WTC11 (cell line): ENCODE measurements at regions not wholly inside any gene's neighbourhood (a gene's known extent, or its start where the extent isn't known, plus 50 kb on each side); places are given as distances from the start of the nearest gene placed in this dataset.

ENCODE experiments used
- ATAC-seq: fragments of 200-7000 bp; cut with Tn5 transposase; 2 replicates; pipeline ENCODE4 v1.10.0; 2021; ENCODE audit warnings: mild to moderate bottlenecking, moderate library complexity
- CTCF ChIA-PET: fragments of 300-600 bp; sonication (Branson Sonifier 250); formaldehyde crosslinking; loops from one replicate; lab custom pipeline; 2021; ENCODE audit warnings: antibody characterized with exemption; lab: Charles Lee
- POLR2A ChIA-PET: fragments of 350-600 bp; sonication (Branson Sonifier 250); formaldehyde crosslinking; loops from one replicate; lab custom pipeline; 2021; ENCODE audit warnings: antibody characterized with exemption; lab: Charles Lee
- DNase-seq: peaks from one replicate; pipeline ENCODE4 v3.0.0; 2021; ENCODE audit warnings: low spot score
- H3K27ac Mint-ChIP-seq: 2 replicates; pipeline ENCODE4 v1.8.0; 2021; ENCODE audit warnings: mixed read lengths
- H3K27me3 Mint-ChIP-seq: 2 replicates; pipeline ENCODE4 v1.8.0; 2021; ENCODE audit warnings: low read depth, mild to moderate bottlenecking, moderate library complexity, mixed read lengths
- H3K36me3 Mint-ChIP-seq: 2 replicates; pipeline ENCODE4 v1.8.0; 2021; ENCODE audit warnings: mixed read lengths
- H3K4me1 Mint-ChIP-seq: 2 replicates; pipeline ENCODE4 v1.8.0; 2022; ENCODE audit warnings: mixed read lengths
- H3K4me3 Mint-ChIP-seq: 2 replicates; pipeline ENCODE4 v1.8.0; 2021; ENCODE audit warnings: mild to moderate bottlenecking, moderate library complexity, mixed read lengths
- H3K9me3 Mint-ChIP-seq: 2 replicates; pipeline ENCODE4 v1.8.0; 2021; ENCODE audit warnings: mixed read lengths
- AFF4 ChIP-seq: sonication (generic); formaldehyde crosslinking; IDR thresholded peaks from 2 replicates; pipeline ENCODE4 v1.8.1; 2023; ENCODE audit warnings: mild to moderate bottlenecking, missing genetic modification reagents, borderline replicate concordance
- ARID4B ChIP-seq: sonication (generic); formaldehyde crosslinking; IDR thresholded peaks from 2 replicates; pipeline ENCODE4 v1.8.0; 2023; ENCODE audit warnings: missing genetic modification reagents, mild to moderate bottlenecking, borderline replicate concordance
- CDX4 ChIP-seq: fragments of 250-450 bp; sonication (Bioruptor Pico); IDR thresholded peaks from 2 replicates; pipeline ENCODE4 v1.9.0; 2021; ENCODE audit warnings: moderate library complexity, mild to moderate bottlenecking, inconsistent platforms, borderline replicate concordance
- CREB1 ChIP-seq: sonication (generic); formaldehyde crosslinking; IDR thresholded peaks from 2 replicates; pipeline ENCODE4 v1.8.0; 2023; ENCODE audit warnings: mild to moderate bottlenecking, missing genetic modification reagents
- E2F5 ChIP-seq: sonication (generic); formaldehyde crosslinking; IDR thresholded peaks from 2 replicates; pipeline ENCODE4 v1.8.1; 2022; ENCODE audit warnings: mild to moderate bottlenecking, moderate library complexity, missing genetic modification reagents
- ETV6 ChIP-seq: sonication (generic); formaldehyde crosslinking; IDR thresholded peaks from 2 replicates; pipeline ENCODE4 v1.8.1; 2022; ENCODE audit warnings: mild to moderate bottlenecking, missing genetic modification reagents
- GABPB1 ChIP-seq: sonication (generic); formaldehyde crosslinking; IDR thresholded peaks from 2 replicates; pipeline ENCODE4 v1.8.1; 2023; ENCODE audit warnings: mild to moderate bottlenecking, missing genetic modification reagents
- GTF2I ChIP-seq: fragments of 250-450 bp; sonication (Bioruptor Pico); conservative IDR thresholded peaks from 2 replicates; pipeline ENCODE4 v1.4.0; 2021; ENCODE audit warnings: mild to moderate bottlenecking
- IRF2 ChIP-seq: sonication (generic); formaldehyde crosslinking; IDR thresholded peaks from 2 replicates; pipeline ENCODE4 v1.8.0; 2022; ENCODE audit warnings: low read depth, missing genetic modification reagents, borderline replicate concordance
- KAT7 ChIP-seq: sonication (generic); formaldehyde crosslinking; IDR thresholded peaks from 2 replicates; pipeline ENCODE4 v1.8.1; 2023; ENCODE audit warnings: missing genetic modification reagents, mild to moderate bottlenecking, borderline replicate concordance
- NR3C1 ChIP-seq: sonication (generic); formaldehyde crosslinking; conservative IDR thresholded peaks from 2 replicates; pipeline ENCODE4 v1.8.1; 2023; ENCODE audit warnings: low read depth, mild to moderate bottlenecking, missing genetic modification reagents
- PRRX2 ChIP-seq: fragments of 250-450 bp; sonication (Bioruptor Pico); IDR thresholded peaks from 2 replicates; pipeline ENCODE4 v1.8.0; 2021; ENCODE audit warnings: mild to moderate bottlenecking
- RELA ChIP-seq: sonication (generic); formaldehyde crosslinking; IDR thresholded peaks from 2 replicates; pipeline ENCODE4 v1.8.1; 2022; ENCODE audit warnings: missing genetic modification reagents, mild to moderate bottlenecking, borderline replicate concordance
- RORB ChIP-seq: fragments of 250-450 bp; sonication (Bioruptor Pico); IDR thresholded peaks from 2 replicates; pipeline ENCODE4 v1.9.0; 2021; ENCODE audit warnings: mild to moderate bottlenecking
- SMAD4 ChIP-seq: sonication (generic); formaldehyde crosslinking; IDR thresholded peaks from 2 replicates; pipeline ENCODE4 v1.8.0; 2022; ENCODE audit warnings: mild to moderate bottlenecking, missing genetic modification reagents
- USF2 ChIP-seq: sonication (generic); formaldehyde crosslinking; IDR thresholded peaks from 2 replicates; pipeline ENCODE4 v1.8.1; 2023; ENCODE audit warnings: mild to moderate bottlenecking, missing genetic modification reagents, moderate library complexity
- ZNF232 ChIP-seq: sonication (generic); formaldehyde crosslinking; IDR thresholded peaks from 2 replicates; pipeline ENCODE4 v1.8.0; 2022; ENCODE audit warnings: mild to moderate bottlenecking, missing genetic modification reagents
- ZNF396 ChIP-seq: fragments of 250-450 bp; sonication (Bioruptor Pico); IDR thresholded peaks from 2 replicates; pipeline ENCODE4 v1.8.0; 2021; ENCODE audit warnings: mild to moderate bottlenecking, moderate library complexity, borderline replicate concordance
- ZNF416 ChIP-seq: fragments of 250-450 bp; sonication (Bioruptor Pico); IDR thresholded peaks from 2 replicates; pipeline ENCODE4 v1.9.0; 2021; ENCODE audit warnings: mild to moderate bottlenecking, inconsistent platforms
- ZNF512 ChIP-seq: sonication (generic); formaldehyde crosslinking; IDR thresholded peaks from 2 replicates; pipeline ENCODE4 v1.8.1; 2022; ENCODE audit warnings: missing genetic modification reagents, borderline replicate concordance

GRCh38 chr2:103942199-103942598 lies 911.7 kb upstream of the POU3F3 start:
- ATAC-seq: no peak
- H3K36me3 Mint-ChIP-seq: peaks cover 20% of the 10 kb centered on the region
- no peaks in the 10 kb centered on the region for H3K4me1 Mint-ChIP-seq
- H3K27ac Mint-ChIP-seq: no peak overlapping the region
- H3K9me3 Mint-ChIP-seq: peaks cover 49% of the 10 kb centered on the region
- POLR2A ChIA-PET: no interaction called here
- CTCF ChIA-PET: no interaction called here
- no peak for TF ChIP-seq GTF2I (CRISPR knock-in tag)
- no peak for TF ChIP-seq GABPB1 (CRISPR knock-in tag)
- TF ChIP-seq AFF4 (CRISPR knock-in tag): no peak
- TF ChIP-seq RORB (CRISPR knock-in tag): no peak
- no peak for TF ChIP-seq ETV6 (CRISPR knock-in tag)
- TF ChIP-seq SMAD4 (CRISPR knock-in tag): no peak
- no peak for TF ChIP-seq CDX4 (CRISPR knock-in tag)
- no peak for TF ChIP-seq ZNF232 (CRISPR knock-in tag)
- TF ChIP-seq RELA (CRISPR knock-in tag): no peak
- no peak for TF ChIP-seq KAT7 (CRISPR knock-in tag)
- no peak for TF ChIP-seq ARID4B (CRISPR knock-in tag)
- TF ChIP-seq ZNF512: no peak
- TF ChIP-seq PRRX2 (CRISPR knock-in tag): no peak
- no peak for TF ChIP-seq CREB1 (CRISPR knock-in tag)
- no peak for TF ChIP-seq E2F5 (CRISPR knock-in tag)
- no peak for DNase-seq
- H3K4me3 Mint-ChIP-seq: no peak overlapping the region
- H3K27me3 Mint-ChIP-seq: no peaks in the 10 kb centered on the region

- H3K4me1 Mint-ChIP-seq: no peaks in the 10 kb centered on the region
- POLR2A ChIA-PET: no interaction called here
- no peak for DNase-seq
- no peak for ATAC-seq
- no peak overlapping the region for H3K4me3 Mint-ChIP-seq
- H3K9me3 Mint-ChIP-seq: peaks cover 36% of the 10 kb centered on the region
- peaks cover 20% of the 10 kb centered on the region for H3K36me3 Mint-ChIP-seq
- H3K27ac Mint-ChIP-seq: no peak overlapping the region
- CTCF ChIA-PET: no interaction called here
- H3K27me3 Mint-ChIP-seq: no peaks in the 10 kb centered on the region
- TF ChIP-seq ARID4B (CRISPR knock-in tag) (no peak), IRF2 (CRISPR knock-in tag) (no peak), USF2 (no peak), ZNF416 (CRISPR knock-in tag) (no peak), NR3C1 (CRISPR knock-in tag) (no peak), ZNF396 (no peak)
Observed at GRCh38 chr2:103945083-103945482, 908.8 kb upstream of the POU3F3 start.
